Suprapubic skin (tissue), 3 donors: ENCODE measurements at regions not wholly inside any gene's neighbourhood (a gene's known extent, or its start where the extent isn't known, plus 50 kb on each side); places are given as distances from the start of the nearest gene placed in this dataset.

Experiments
- CTCF ChIP-seq, 2 donors: fragments of 200-600 bp in 1 of 2; fragments of 450-650 bp in 1 of 2; sonication (generic) in 1 of 2; IDR thresholded peaks; one replicate each; pipeline ENCODE4 v1.5.1; 2016 to 2019; ENCODE audit warnings: antibody characterized with exemption in 2 of 2, mild to moderate bottlenecking in 1 of 2, moderate library complexity in 1 of 2
- POLR2A ChIP-seq, 2 donors: fragments of 450-650 bp; IDR thresholded peaks; one replicate each; pipeline ENCODE4 v1.6.1; 2017; ENCODE audit warnings: antibody characterized with exemption in 2 of 2, mild to moderate bottlenecking in 2 of 2, moderate library complexity in 2 of 2

GRCh38 chr15:25954398-25954797 lies 91.3 kb upstream of the ATP10A start:
- TF ChIP-seq CTCF (IDR thresholded peaks at IDR 0.05) (no peak), POLR2A (IDR thresholded peaks at IDR 0.05) (no peak)
